ENCODE measurements at regions not wholly inside any gene's neighbourhood (a gene's known extent, or its start where the extent isn't known, plus 50 kb on each side); places are given as distances from the start of the nearest gene placed in this dataset.

DNA sequence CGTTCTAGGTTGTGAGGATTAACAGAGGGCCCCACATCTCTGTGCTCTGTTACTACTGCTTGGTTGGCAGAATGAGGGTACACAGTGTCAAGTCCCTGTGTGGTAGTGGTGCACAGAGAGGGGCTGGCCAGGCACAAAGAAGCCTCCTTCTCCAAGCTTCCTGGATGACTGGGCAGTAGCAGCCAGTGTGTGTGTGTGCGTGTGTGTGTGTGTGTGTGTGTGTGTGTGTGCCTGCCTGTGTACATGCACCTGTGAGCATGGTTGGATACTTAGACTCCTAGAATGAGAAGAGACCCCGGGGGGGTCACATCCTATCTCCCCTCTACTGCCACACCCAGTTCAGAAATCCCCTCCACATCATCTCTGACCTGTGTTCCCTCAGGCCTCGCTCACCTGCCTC, 146.7 kb upstream of the UNC5B start:
- peaks cover 4% of the 10 kb centered on the region for H3K27me3 Mint-ChIP-seq (ENCODE audit: unreplicated experiment)
- TF ChIP-seq, protein P1, sequence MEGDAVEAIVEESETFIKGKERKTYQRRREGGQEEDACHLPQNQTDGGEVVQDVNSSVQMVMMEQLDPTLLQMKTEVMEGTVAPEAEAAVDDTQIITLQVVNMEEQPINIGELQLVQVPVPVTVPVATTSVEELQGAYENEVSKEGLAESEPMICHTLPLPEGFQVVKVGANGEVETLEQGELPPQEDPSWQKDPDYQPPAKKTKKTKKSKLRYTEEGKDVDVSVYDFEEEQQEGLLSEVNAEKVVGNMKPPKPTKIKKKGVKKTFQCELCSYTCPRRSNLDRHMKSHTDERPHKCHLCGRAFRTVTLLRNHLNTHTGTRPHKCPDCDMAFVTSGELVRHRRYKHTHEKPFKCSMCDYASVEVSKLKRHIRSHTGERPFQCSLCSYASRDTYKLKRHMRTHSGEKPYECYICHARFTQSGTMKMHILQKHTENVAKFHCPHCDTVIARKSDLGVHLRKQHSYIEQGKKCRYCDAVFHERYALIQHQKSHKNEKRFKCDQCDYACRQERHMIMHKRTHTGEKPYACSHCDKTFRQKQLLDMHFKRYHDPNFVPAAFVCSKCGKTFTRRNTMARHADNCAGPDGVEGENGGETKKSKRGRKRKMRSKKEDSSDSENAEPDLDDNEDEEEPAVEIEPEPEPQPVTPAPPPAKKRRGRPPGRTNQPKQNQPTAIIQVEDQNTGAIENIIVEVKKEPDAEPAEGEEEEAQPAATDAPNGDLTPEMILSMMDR (IDR thresholded peaks at IDR 0.05; ENCODE audit: unreplicated experiment) = no peak
- H3K4me1 Mint-ChIP-seq (ENCODE audit: unreplicated experiment) = peaks cover 6% of the 10 kb centered on the region
- no peak overlapping the region for H3K27ac Mint-ChIP-seq (ENCODE audit: unreplicated experiment)
- no peak for DNase-seq (ENCODE audit: low spot score)
- H3K4me3 Mint-ChIP-seq (ENCODE audit: unreplicated experiment) = no peak overlapping the region
- H3K36me3 Mint-ChIP-seq (ENCODE audit: low read depth, unreplicated experiment) = no peaks in the 10 kb centered on the region
- H3K9me3 Mint-ChIP-seq (ENCODE audit: unreplicated experiment) = no peaks in the 10 kb centered on the region

- Mint-ChIP-seq H3K9me3 (ENCODE audit: unreplicated experiment) (no peaks in the 10 kb centered on the region), H3K27me3 (ENCODE audit: unreplicated experiment) (peaks cover 5% of the 10 kb centered on the region), H3K4me1 (ENCODE audit: unreplicated experiment) (peaks cover 3% of the 10 kb centered on the region), H3K36me3 (ENCODE audit: low read depth, unreplicated experiment) (no peaks in the 10 kb centered on the region), H3K27ac (ENCODE audit: unreplicated experiment) (no peak overlapping the region), H3K4me3 (ENCODE audit: unreplicated experiment) (no peak overlapping the region)
- TF ChIP-seq, protein P1 (IDR thresholded peaks at IDR 0.05; ENCODE audit: unreplicated experiment) = no peak
- no peak for DNase-seq (ENCODE audit: low spot score)
These were observed 145.8 kb upstream of the UNC5B start for GRCh38 chr10:71066600-71066999.

- Mint-ChIP-seq H3K27me3 (ENCODE audit: unreplicated experiment) (peaks cover 9% of the 10 kb centered on the region), H3K9me3 (ENCODE audit: unreplicated experiment) (no peaks in the 10 kb centered on the region), H3K27ac (ENCODE audit: unreplicated experiment) (no peak overlapping the region), H3K36me3 (ENCODE audit: low read depth, unreplicated experiment) (no peaks in the 10 kb centered on the region), H3K4me3 (ENCODE audit: unreplicated experiment) (no peak overlapping the region), H3K4me1 (ENCODE audit: unreplicated experiment) (peaks cover 2% of the 10 kb centered on the region)
- TF ChIP-seq, protein P1 (IDR thresholded peaks at IDR 0.05; ENCODE audit: unreplicated experiment) = no peak
- no peak for DNase-seq (ENCODE audit: low spot score)
These were observed 145.2 kb upstream of the UNC5B start for GRCh38 chr10:71067098-71067740.

- Mint-ChIP-seq H3K9me3 (ENCODE audit: unreplicated experiment) (no peaks in the 10 kb centered on the region), H3K4me1 (ENCODE audit: unreplicated experiment) (no peaks in the 10 kb centered on the region), H3K36me3 (ENCODE audit: low read depth, unreplicated experiment) (no peaks in the 10 kb centered on the region), H3K27me3 (ENCODE audit: unreplicated experiment) (peaks cover 9% of the 10 kb centered on the region), H3K4me3 (ENCODE audit: unreplicated experiment) (no peak overlapping the region), H3K27ac (ENCODE audit: unreplicated experiment) (no peak overlapping the region)
- TF ChIP-seq, protein P1 (IDR thresholded peaks at IDR 0.05; ENCODE audit: unreplicated experiment) = no peak
- no peak for DNase-seq (ENCODE audit: low spot score)
These were observed 143.5 kb upstream of the UNC5B start for GRCh38 chr10:71068861-71069271.

DNA sequence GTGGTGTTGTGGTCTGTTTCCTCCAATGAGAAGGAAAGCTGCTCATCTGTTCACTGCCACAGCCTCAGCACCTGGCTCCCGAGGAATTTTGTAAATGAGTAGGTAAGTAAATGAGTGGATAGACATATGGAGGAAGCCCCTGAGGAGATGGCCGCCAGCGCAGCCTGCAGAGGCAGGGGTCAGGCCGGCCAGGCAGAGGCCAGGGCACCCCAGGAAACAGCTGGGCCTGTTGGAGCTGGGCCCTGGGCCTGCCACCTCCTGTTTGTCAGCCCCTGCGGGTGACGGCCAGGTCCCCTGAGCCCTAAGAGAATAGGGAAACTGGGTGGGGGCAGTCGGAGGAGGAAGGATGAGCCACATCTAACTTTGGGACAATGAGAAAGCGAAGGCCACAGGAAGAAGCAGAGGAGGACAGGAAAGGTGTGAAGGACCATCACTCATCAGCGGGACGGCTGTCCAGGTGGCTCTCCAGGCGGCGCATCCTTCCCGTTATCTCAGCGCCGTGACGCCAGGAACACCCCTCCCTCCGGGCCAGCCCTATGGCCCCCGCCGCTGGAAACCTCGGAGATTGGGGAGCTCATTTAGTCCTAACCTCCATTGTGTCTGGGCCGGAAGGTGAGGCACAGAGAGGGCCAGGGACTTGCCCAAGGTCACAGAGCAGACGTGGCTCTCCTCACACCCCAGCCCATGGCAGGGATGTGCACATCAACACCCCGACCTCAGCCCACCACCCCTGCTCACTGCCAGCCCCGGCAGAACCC, 142.3 kb upstream of the UNC5B start:
- H3K4me1 Mint-ChIP-seq (ENCODE audit: unreplicated experiment) = no peaks in the 10 kb centered on the region
- H3K27me3 Mint-ChIP-seq (ENCODE audit: unreplicated experiment) = peaks cover 7% of the 10 kb centered on the region
- H3K4me3 Mint-ChIP-seq (ENCODE audit: unreplicated experiment) = no peak overlapping the region
- no peaks in the 10 kb centered on the region for H3K9me3 Mint-ChIP-seq (ENCODE audit: unreplicated experiment)
- DNase-seq (ENCODE audit: low spot score) = no peak
- no peak overlapping the region for H3K27ac Mint-ChIP-seq (ENCODE audit: unreplicated experiment)
- TF ChIP-seq, protein P1 (IDR thresholded peaks at IDR 0.05; ENCODE audit: unreplicated experiment) = no peak
- H3K36me3 Mint-ChIP-seq (ENCODE audit: low read depth, unreplicated experiment) = no peaks in the 10 kb centered on the region
